GM21367 (cell line): ENCODE measurements at regions not wholly inside any gene's neighbourhood (a gene's known extent, or its start where the extent isn't known, plus 50 kb on each side); places are given as distances from the start of the nearest gene placed in this dataset.
"Not testable (repeated sequence)": the region's sequence is repeated elsewhere in the genome, so short reads cannot be mapped to it uniquely, and the experiment has no call there.

ENCODE experiments used
- ATAC-seq: cut with Tn5 transposase; IDR thresholded peaks from one replicate; pipeline ENCODE4 v1.9.1; 2021; ENCODE audit not compliant: unreplicated experiment

DNA sequence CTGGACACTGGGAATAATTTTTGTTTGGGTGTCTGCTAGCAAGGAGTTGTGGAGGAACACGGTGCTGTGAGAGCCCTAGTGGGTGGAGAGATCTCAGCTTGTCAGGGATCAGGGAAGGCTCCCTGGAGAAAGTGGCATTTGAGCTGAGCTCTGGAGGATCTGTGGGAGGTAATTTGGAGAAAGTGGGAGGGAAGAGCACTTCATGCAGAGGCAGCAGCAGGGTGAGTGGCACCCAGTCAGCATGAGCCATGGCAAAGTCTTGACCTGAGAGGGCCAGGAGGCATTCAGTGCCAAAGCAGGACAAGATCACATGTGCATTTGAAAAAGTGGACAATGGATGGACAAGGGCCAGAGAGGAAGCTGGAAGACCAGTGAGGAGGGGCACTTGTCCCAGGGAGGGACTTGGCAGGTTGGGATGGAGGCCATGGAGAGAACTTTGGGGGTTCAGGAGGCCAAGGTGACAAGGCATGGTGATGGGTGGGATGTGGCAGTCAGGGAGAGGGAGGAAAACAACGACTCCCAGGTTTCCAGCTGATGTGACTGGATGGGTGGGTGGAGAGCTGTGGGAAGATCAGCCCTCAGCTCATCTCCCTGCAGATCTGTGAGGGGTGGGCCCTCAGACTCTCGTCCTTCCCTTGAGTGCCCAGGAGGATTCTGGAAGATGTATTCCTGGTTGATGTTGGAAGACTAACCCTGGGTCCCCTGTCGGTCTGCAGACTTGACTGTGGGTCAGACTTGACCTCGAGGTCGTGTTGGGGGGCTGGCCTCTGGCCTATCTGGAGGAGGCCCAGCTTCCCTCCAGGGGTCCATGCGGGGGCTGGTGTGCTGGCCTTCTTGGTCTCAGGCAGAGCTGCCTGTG lies 68.9 kb upstream of the PITX1 start:
- ATAC-seq: no peak

DNA sequence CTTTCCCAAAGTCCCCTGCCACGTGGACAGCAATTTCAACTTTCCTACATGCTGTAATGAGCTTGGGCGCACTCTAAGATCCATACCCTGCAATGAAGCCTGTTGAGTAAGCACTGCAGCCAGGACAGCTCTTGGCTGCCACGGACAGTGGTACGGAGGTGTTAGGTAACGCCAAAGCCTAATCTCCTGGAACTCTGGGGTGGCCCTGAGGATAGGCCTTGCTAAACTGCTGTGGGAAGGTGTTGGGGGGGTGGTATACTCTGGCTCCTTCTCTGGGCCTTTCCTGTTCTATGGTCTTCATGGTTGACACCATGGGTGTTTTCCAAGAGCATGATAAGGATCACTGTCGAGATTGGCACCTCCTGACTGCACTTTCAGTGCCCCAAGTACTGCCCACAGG lies 66.4 kb upstream of the PITX1 start:
- ATAC-seq: no peak

- ATAC-seq: no peak
Observed at GRCh38 chr5:135100011-135100410, 66.0 kb upstream of the PITX1 start.

GRCh38 chr5:135097390-135097789 lies 63.4 kb upstream of the PITX1 start:
- ATAC-seq: no peak

DNA sequence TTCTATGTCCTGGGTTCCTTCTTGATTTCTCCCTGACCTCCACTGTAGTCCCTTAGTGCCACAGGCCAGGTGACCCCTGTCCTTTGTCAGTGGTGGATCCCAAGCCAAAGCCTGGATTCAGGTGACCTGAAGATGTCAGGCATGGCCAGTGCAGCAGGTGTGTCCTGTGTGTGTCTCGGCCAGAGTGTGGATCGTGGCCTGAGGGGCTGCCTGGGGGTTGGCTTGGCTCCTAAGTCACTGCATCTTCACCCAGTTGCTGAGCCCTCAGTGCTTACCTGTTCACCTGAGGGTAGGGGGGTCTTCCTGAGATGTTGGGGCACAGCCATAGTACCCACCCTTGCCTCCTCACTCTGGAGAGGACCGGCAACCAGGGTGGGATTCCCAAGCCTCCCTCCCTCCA lies 61.8 kb upstream of the PITX1 start:
- no peak for ATAC-seq

- no peak for ATAC-seq
Observed at GRCh38 chr5:135095052-135095715, 61.2 kb upstream of the PITX1 start.

GRCh38 chr5:135094339-135095051 lies 60.5 kb upstream of the PITX1 start:
- ATAC-seq: no peak

- ATAC-seq: not testable (repeated sequence)
Observed at GRCh38 chr5:135093483-135093882, 59.5 kb upstream of the PITX1 start.

GRCh38 chr5:135092476-135092875 lies 58.4 kb upstream of the PITX1 start:
- no peak for ATAC-seq

DNA sequence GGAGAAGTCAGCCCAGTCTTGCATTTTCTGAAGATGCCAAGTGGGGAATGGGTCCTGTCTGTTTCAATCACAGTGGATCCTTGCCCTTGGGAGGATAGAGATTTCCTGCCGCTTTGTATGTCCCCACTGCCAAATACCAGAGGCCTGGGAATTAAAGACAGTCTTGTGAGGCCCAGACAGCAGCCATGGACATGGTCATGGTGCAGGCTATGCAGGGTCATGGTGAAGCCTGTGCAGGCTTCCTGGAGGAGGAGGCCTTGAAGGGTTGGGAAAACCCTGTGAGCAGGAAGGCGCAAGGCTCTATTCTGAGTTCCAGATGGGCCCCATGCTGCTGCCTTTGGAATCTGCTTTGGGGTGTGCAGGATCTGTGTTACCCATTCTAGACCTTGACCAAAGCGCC lies 57.3 kb upstream of the PITX1 start:
- no peak for ATAC-seq

DNA sequence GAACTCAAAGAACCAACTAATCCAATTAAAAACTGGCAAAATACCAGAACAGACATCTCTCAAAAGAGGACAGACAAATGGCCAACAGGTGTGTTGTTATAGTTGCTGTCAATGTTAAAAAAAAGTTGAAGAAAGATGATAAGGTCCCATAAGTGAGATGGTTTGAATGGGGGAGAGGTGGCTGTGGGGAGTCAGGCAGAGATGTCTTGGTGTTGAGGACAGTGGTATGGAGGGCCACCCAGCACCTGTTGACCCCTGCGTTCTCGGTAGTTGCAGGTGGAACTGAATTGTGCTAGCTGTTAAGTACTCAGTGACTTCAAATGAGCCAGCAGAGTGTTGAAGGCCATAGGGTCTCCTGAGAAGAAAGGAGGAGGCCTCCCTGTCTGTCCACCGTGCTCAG lies 55.9 kb upstream of the PITX1 start:
- ATAC-seq: no peak

- no peak for ATAC-seq
Observed at GRCh38 chr5:135088911-135089310, 54.9 kb upstream of the PITX1 start.

- ATAC-seq: no peak
Observed at GRCh38 chr5:135087950-135088349, 53.9 kb upstream of the PITX1 start.

DNA sequence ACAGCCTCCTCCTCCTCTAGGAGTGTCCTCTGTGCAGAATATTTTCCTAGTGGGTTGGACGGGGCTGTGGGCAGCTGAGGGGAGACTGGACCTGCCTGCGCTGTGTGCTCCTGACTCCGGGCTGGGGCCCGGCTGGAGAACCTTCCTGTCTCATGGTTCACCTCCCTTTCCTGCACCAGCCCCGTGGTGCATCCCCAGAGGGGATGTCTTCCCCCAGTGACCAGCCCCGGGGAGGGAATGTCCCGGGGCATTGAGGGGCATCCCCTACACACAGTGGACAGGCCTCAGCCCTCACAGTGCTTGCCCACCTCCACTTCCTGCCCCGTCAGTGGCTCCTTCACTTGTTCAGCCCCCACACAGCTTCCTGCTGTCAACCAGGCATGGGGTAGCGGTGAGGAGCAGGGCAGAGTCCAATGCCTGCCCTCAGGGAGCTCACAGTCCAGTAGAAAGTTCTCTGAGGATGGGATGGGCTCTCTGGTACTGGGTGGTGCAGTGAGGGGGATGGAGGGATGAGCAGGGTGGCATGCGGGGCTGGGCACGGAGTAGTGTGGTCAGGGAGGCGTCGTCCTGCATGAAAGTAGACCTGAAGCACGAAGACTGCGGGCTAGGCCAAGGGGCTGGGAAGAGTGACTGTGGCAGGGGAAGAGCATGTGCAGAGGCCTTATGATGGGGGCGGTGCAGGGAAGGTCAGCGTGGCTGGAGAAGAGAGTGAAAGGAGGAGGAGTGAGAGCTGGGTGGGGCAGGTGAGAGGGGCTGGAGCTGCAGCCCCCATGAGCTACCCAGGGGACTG lies 52.1 kb upstream of the PITX1 start:
- ATAC-seq: no peak

- ATAC-seq: no peak
Observed at GRCh38 chr5:135085133-135085935, 51.3 kb upstream of the PITX1 start.
